Osteoblast (primary cell): ENCODE measurements at regions not wholly inside any gene's neighbourhood (a gene's known extent, or its start where the extent isn't known, plus 50 kb on each side); places are given as distances from the start of the nearest gene placed in this dataset.

Source experiments
- DNase-seq: peaks from one replicate; pipeline ENCODE4 v3.0.0; 2011; ENCODE audit warnings: low spot score, mixed read lengths; ENCODE audit not compliant: insufficient read length; ENCODE audit errors: missing footprints
- H2AFZ ChIP-seq: 2 replicates; pipeline ENCODE4 v1.6.0; 2011; ENCODE audit warnings: mild to moderate bottlenecking, low read length
- H3K27ac ChIP-seq: 2 replicates; pipeline ENCODE4 v1.5.1; 2011; ENCODE audit warnings: mild to moderate bottlenecking, low read depth, low read length, moderate library complexity
- H3K27me3 ChIP-seq: 2 replicates; pipeline ENCODE4 v1.6.0; 2012; ENCODE audit warnings: mild to moderate bottlenecking, control low read depth, inconsistent platforms, low read length, moderate library complexity; ENCODE audit not compliant: insufficient read depth
- H3K36me3 ChIP-seq: 2 replicates; pipeline ENCODE4 v1.5.1; 2011; ENCODE audit warnings: mild to moderate bottlenecking, low read length, control low read depth, moderate library complexity; ENCODE audit not compliant: insufficient read depth
- H3K4me1 ChIP-seq: 2 replicates; pipeline ENCODE4 v1.5.1; 2011; ENCODE audit warnings: mild to moderate bottlenecking, low read length, control low read depth, moderate library complexity; ENCODE audit not compliant: insufficient read depth
- H3K4me2 ChIP-seq: 2 replicates; pipeline ENCODE4 v1.6.0; 2011; ENCODE audit warnings: mild to moderate bottlenecking, low read length; ENCODE audit not compliant: insufficient read depth
- H3K4me3 ChIP-seq: fragments of 200-600 bp; sonication (generic); 3 replicates; pipeline ENCODE4 v1.5.1; 2012; ENCODE audit warnings: mild to moderate bottlenecking, low read length, inconsistent platforms; ENCODE audit not compliant: insufficient read depth
- H3K79me2 ChIP-seq: 2 replicates; pipeline ENCODE4 v1.6.0; 2012; ENCODE audit warnings: mild to moderate bottlenecking, low read length, control low read depth, inconsistent platforms; ENCODE audit not compliant: insufficient read depth
- H3K9me3 ChIP-seq: 2 replicates; pipeline ENCODE4 v1.5.1; 2011; ENCODE audit warnings: low read depth, low read length, control low read depth
- H4K20me1 ChIP-seq: 2 replicates; pipeline ENCODE4 v1.6.0; 2012; ENCODE audit warnings: mild to moderate bottlenecking, low read length, control low read depth; ENCODE audit not compliant: insufficient read depth
- TF ChIP-seq, protein P1 (sequence below): IDR thresholded peaks from 2 replicates; pipeline ENCODE4 v1.5.1; 2011; ENCODE audit warnings: mild to moderate bottlenecking, low read depth, low read length, moderate library complexity; ENCODE audit errors: extremely low read depth

DNA sequence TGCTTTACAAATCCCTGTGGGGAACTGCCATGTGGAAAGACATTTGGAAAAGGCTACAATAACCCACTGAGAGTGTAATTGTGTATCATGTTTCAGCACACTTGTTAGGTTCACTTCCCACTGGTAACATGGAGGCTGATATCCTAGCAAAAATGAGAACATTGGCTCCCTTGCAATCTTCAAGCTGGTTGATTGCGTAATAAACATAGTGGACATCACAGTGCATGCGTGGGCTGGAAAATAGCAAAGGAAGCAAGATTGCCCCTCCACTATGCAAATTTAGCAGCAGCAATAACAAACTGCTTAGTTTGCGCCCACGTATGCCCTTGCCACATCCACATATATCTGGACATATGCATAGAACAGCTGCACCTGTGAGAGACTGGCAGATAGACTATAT is 410.2 kb downstream of the MEI4 start:
- no peak for DNase-seq
- Histone ChIP-seq H2AFZ (no peak overlapping the region), H3K4me1 (no peaks in the 10 kb centered on the region), H3K79me2 (no peaks in the 10 kb centered on the region), H4K20me1 (no peaks in the 10 kb centered on the region), H3K9me3 (peaks cover 2% of the 10 kb centered on the region), H3K27me3 (no peaks in the 10 kb centered on the region), H3K36me3 (no peaks in the 10 kb centered on the region), H3K27ac (no peak overlapping the region), H3K4me2 (no peak overlapping the region), H3K4me3 (no peak overlapping the region)
- TF ChIP-seq, protein P1, sequence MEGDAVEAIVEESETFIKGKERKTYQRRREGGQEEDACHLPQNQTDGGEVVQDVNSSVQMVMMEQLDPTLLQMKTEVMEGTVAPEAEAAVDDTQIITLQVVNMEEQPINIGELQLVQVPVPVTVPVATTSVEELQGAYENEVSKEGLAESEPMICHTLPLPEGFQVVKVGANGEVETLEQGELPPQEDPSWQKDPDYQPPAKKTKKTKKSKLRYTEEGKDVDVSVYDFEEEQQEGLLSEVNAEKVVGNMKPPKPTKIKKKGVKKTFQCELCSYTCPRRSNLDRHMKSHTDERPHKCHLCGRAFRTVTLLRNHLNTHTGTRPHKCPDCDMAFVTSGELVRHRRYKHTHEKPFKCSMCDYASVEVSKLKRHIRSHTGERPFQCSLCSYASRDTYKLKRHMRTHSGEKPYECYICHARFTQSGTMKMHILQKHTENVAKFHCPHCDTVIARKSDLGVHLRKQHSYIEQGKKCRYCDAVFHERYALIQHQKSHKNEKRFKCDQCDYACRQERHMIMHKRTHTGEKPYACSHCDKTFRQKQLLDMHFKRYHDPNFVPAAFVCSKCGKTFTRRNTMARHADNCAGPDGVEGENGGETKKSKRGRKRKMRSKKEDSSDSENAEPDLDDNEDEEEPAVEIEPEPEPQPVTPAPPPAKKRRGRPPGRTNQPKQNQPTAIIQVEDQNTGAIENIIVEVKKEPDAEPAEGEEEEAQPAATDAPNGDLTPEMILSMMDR: no peak

DNA sequence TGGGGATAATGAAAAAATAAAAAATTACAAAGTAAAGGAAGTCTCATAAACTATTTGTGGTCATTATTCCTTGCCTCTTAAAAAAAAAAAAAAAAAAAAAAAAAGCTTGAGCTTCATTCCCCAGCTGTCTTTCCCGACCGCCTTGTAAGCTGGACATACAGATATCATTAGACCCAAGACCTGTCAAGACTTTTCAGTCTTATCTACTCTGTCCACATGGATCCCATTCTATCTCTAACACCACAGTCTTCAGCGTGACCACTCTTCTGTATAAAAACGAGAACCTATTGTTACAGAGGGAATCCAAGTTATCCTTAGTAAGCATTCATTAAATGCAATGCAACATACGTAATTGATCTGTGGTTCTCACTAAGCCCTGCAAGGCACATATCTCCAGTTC is 423.5 kb downstream of the MEI4 start:
- TF ChIP-seq, protein P1: no peak
- Histone ChIP-seq H3K36me3 (no peaks in the 10 kb centered on the region), H3K79me2 (no peaks in the 10 kb centered on the region), H2AFZ (no peak overlapping the region), H3K9me3 (no peaks in the 10 kb centered on the region), H3K27me3 (no peaks in the 10 kb centered on the region), H3K4me1 (no peaks in the 10 kb centered on the region), H3K4me2 (no peak overlapping the region), H3K27ac (no peak overlapping the region), H3K4me3 (no peak overlapping the region), H4K20me1 (no peaks in the 10 kb centered on the region)
- no peak for DNase-seq

DNA sequence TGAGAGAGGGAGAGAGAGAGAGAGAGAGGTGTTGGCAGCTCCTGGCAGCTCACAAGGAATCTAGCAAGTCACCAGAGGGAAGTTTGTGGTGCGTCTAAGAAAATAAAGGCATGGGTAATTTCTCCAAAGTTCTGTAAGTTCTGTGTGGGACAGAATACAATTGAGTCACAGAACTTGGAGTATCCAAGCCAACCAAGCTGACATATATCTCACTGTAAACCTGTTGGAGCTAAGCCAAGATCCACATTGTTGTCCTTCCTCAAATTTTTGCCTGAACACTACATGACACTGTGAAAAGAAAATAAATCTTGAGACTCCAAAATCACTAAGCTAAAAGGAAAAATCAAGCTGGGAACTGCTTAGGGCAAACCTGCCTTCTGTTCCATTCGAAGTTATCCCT is 436.7 kb downstream of the MEI4 start:
- H3K9me3 ChIP-seq: no peaks in the 10 kb centered on the region
- no peak overlapping the region for H2AFZ ChIP-seq
- H3K4me1 ChIP-seq: no peaks in the 10 kb centered on the region
- H4K20me1 ChIP-seq: no peaks in the 10 kb centered on the region
- no peaks in the 10 kb centered on the region for H3K27me3 ChIP-seq
- H3K36me3 ChIP-seq: no peaks in the 10 kb centered on the region
- H3K4me3 ChIP-seq: no peak overlapping the region
- DNase-seq: no peak
- TF ChIP-seq, protein P1: no peak
- no peak overlapping the region for H3K4me2 ChIP-seq
- H3K27ac ChIP-seq: no peak overlapping the region
- H3K79me2 ChIP-seq: no peaks in the 10 kb centered on the region

DNA sequence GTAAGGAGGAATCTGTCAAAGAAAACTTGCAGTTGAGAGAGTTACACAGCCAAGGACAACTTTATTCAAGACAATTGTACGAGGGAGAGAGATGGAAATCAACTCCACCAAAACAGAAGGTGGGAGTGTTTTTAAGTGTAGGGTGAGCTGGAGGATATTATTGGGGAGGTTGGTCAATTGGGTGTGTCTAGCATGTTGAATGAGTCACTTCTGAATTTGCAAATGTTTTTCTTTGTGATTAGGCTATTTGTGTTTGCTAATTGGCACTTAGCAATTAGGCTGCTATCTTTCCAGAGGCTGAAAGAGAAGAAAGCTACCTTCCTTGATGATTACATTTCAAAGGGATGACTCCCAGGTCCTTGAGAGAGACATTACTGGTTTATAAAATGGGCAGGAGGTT is 441.1 kb downstream of the MEI4 start:
- H3K9me3 ChIP-seq: no peaks in the 10 kb centered on the region
- no peaks in the 10 kb centered on the region for H3K36me3 ChIP-seq
- no peak for DNase-seq
- H3K79me2 ChIP-seq: no peaks in the 10 kb centered on the region
- H2AFZ ChIP-seq: no peak overlapping the region
- H3K27me3 ChIP-seq: no peaks in the 10 kb centered on the region
- TF ChIP-seq, protein P1: no peak
- H3K4me1 ChIP-seq: no peaks in the 10 kb centered on the region
- H3K4me2 ChIP-seq: no peak overlapping the region
- H3K4me3 ChIP-seq: no peak overlapping the region
- no peaks in the 10 kb centered on the region for H4K20me1 ChIP-seq
- no peak overlapping the region for H3K27ac ChIP-seq
